Activated naive CD4-positive, alpha-beta T cell treated with anti-CD3 and anti-CD28 coated beads, Interleukin-2, amount 50 U/mL, for 24 hours (primary cell): ENCODE measurements at regions not wholly inside any gene's neighbourhood (a gene's known extent, or its start where the extent isn't known, plus 50 kb on each side); places are given as distances from the start of the nearest gene placed in this dataset.

ENCODE experiments used
- H3K27ac Mint-ChIP-seq: one replicate; pipeline ENCODE4 v1.8.0; 2021; ENCODE audit warnings: mild to moderate bottlenecking, mixed read lengths
- H3K27me3 Mint-ChIP-seq: one replicate; pipeline ENCODE4 v1.8.0; 2021; ENCODE audit warnings: mixed read lengths
- H3K36me3 Mint-ChIP-seq: one replicate; pipeline ENCODE4 v1.8.0; 2021; ENCODE audit warnings: mixed read lengths
- H3K4me1 Mint-ChIP-seq: one replicate; pipeline ENCODE4 v1.8.0; 2021; ENCODE audit warnings: mixed read lengths
- H3K4me3 Mint-ChIP-seq: one replicate; pipeline ENCODE4 v1.8.0; 2021; ENCODE audit warnings: mild to moderate bottlenecking, mixed read lengths
- H3K9me3 Mint-ChIP-seq: one replicate; pipeline ENCODE4 v1.8.0; 2021; ENCODE audit warnings: mixed read lengths

DNA sequence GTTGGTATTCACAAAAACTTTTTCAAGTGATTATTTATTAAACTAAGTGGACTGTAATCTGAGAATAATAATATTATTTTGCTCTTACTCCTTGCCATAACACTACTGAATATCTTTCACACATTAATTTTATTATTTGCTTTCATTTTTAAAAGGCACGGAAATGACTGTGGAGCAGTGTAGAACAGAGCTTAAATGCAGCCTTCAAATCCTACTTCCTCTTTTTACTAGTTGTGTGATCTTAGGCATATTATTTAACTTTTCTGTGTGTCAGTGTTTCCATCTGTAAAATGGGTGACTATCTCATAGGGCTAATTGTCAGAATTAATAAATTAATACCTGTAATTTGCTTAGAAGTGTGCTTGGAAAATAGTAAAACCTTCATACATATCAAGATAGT is 55.5 kb upstream of the SLC8A1 start:
- H3K27me3 Mint-ChIP-seq = no peaks in the 10 kb centered on the region
- no peak overlapping the region for H3K4me3 Mint-ChIP-seq
- no peaks in the 10 kb centered on the region for H3K4me1 Mint-ChIP-seq
- H3K36me3 Mint-ChIP-seq = no peaks in the 10 kb centered on the region
- H3K9me3 Mint-ChIP-seq = peaks cover 5% of the 10 kb centered on the region
- H3K27ac Mint-ChIP-seq = no peak overlapping the region

DNA sequence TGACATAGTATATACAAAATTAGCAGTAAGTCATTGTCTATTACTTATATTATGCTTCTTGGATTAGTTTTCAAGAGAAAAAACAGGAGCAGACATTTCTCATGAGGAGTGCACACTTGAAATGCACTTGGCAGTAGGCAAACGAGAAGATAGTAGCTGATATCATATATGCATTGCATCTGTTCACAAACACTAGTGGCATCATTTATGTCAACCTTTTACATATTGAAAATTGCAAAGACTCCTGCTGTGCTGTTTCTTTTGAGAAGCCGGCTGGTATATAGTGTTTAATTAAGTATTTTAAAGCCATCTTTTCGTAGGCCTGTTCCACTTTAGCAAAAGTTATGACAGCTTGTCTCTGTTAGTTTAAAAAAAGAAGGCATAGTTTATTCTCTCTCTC is 58.4 kb upstream of the SLC8A1 start:
- Mint-ChIP-seq H3K27ac (no peak overlapping the region), H3K36me3 (no peaks in the 10 kb centered on the region), H3K9me3 (no peaks in the 10 kb centered on the region), H3K27me3 (no peaks in the 10 kb centered on the region), H3K4me3 (no peak overlapping the region), H3K4me1 (no peaks in the 10 kb centered on the region)

- Mint-ChIP-seq H3K4me1 (no peaks in the 10 kb centered on the region), H3K9me3 (no peaks in the 10 kb centered on the region), H3K36me3 (no peaks in the 10 kb centered on the region), H3K27ac (no peak overlapping the region), H3K27me3 (no peaks in the 10 kb centered on the region), H3K4me3 (no peak overlapping the region)
These were observed 59.8 kb upstream of the SLC8A1 start for GRCh38 chr2:40511661-40512213.

DNA sequence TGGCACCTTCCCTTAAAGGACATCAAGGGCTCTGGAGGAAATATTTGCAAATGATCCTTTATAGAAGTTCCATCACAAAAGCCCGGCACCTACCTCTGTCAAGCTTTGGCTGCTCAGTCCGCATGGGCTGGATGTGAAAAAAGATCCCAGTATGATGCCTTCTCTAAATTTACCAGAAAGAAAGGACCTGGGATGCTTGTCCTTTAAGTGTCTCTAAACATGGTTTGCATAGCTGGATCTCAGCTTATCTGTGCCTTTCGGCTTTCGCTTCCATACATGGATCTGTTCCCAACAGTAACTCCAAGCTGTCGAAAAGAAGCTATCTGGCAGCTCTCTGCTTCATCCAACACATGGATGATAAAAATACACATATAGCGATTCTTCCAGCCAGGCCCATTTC is 60.4 kb upstream of the SLC8A1 start:
- H3K4me3 Mint-ChIP-seq = no peak overlapping the region
- H3K27me3 Mint-ChIP-seq = no peaks in the 10 kb centered on the region
- H3K36me3 Mint-ChIP-seq = no peaks in the 10 kb centered on the region
- H3K4me1 Mint-ChIP-seq = no peaks in the 10 kb centered on the region
- H3K9me3 Mint-ChIP-seq = no peaks in the 10 kb centered on the region
- no peak overlapping the region for H3K27ac Mint-ChIP-seq

DNA sequence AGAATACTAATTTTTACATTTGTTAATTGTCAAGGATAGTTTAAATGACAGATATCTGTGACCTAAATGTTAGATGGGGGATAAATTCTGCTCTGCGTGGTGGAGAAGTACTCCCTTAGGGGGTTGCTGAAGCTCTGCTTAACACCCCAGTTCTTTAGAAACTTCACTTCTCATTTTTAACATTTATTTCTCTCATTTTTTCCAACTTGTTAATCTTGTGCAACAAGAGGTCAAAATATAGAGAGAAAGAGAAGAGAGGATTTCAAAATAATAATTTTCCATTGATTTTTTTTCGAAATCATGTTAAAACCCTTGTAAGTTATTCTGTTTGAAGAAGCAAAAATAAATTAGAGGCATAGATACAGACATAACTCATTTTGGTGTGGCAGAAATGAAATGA is 61.3 kb upstream of the SLC8A1 start:
- no peak overlapping the region for H3K27ac Mint-ChIP-seq
- H3K4me1 Mint-ChIP-seq = no peaks in the 10 kb centered on the region
- no peaks in the 10 kb centered on the region for H3K27me3 Mint-ChIP-seq
- no peaks in the 10 kb centered on the region for H3K36me3 Mint-ChIP-seq
- no peak overlapping the region for H3K4me3 Mint-ChIP-seq
- no peaks in the 10 kb centered on the region for H3K9me3 Mint-ChIP-seq

GRCh38 chr2:40516604-40517003 is 64.7 kb upstream of the SLC8A1 start:
- no peaks in the 10 kb centered on the region for H3K9me3 Mint-ChIP-seq

GRCh38 chr2:40528564-40528963 is 76.7 kb upstream of the SLC8A1 start:
- Mint-ChIP-seq H3K4me1 (no peaks in the 10 kb centered on the region), H3K27ac (no peak overlapping the region), H3K36me3 (no peaks in the 10 kb centered on the region), H3K27me3 (no peaks in the 10 kb centered on the region), H3K9me3 (peaks cover 13% of the 10 kb centered on the region), H3K4me3 (no peak overlapping the region)

More at GRCh38 chr2:40516604-40517003, 64.7 kb upstream of the SLC8A1 start:
- H3K27ac Mint-ChIP-seq = no peak overlapping the region
- no peaks in the 10 kb centered on the region for H3K36me3 Mint-ChIP-seq
- H3K27me3 Mint-ChIP-seq = no peaks in the 10 kb centered on the region
- no peak overlapping the region for H3K4me3 Mint-ChIP-seq
- H3K4me1 Mint-ChIP-seq = no peaks in the 10 kb centered on the region

DNA sequence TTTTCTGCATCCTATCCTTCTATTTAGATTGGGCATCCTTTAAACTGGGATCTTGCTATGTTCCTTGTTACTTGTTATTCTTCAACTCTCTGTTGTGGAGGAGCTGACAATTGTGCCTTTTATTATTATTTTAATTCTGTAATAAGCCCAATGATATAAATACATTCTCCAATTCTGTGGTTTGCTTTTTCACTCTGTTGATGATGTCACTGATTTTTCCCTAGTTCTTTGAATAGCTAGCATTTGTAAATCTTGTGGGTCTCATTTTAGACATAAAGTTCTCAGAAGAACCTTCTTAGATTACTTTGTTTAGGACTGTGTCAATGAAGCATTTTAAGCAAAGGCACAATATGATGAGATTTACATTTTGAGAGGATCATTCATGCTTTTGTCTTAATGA is 79.5 kb upstream of the SLC8A1 start:
- H3K4me1 Mint-ChIP-seq = no peaks in the 10 kb centered on the region
- no peak overlapping the region for H3K4me3 Mint-ChIP-seq
- no peak overlapping the region for H3K27ac Mint-ChIP-seq
- no peaks in the 10 kb centered on the region for H3K27me3 Mint-ChIP-seq
- peaks cover 4% of the 10 kb centered on the region for H3K9me3 Mint-ChIP-seq
- no peaks in the 10 kb centered on the region for H3K36me3 Mint-ChIP-seq

DNA sequence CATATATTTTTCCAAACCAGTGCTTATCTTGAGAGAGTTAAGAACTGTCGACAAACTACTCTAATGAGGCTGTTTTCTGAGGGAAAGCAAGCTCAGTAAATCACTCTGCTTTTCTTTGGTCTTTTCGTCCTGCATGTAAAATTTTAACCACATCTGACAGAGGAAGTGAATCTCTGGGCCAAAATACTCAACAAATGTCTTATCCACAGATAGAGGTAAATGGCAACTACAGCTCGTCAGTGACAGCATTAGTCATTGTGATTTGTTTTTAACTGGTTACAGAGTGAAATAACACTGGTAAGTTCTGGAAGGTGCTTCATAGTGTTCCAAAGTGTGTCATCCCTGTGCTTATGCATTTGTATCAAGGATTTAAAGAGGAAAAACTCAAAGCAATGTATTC is 82.6 kb upstream of the SLC8A1 start:
- no peak overlapping the region for H3K27ac Mint-ChIP-seq
- no peaks in the 10 kb centered on the region for H3K27me3 Mint-ChIP-seq
- H3K4me1 Mint-ChIP-seq = no peaks in the 10 kb centered on the region
- peaks cover 4% of the 10 kb centered on the region for H3K9me3 Mint-ChIP-seq
- no peak overlapping the region for H3K4me3 Mint-ChIP-seq
- no peaks in the 10 kb centered on the region for H3K36me3 Mint-ChIP-seq

- H3K27me3 Mint-ChIP-seq = no peaks in the 10 kb centered on the region
- H3K36me3 Mint-ChIP-seq = no peaks in the 10 kb centered on the region
- no peak overlapping the region for H3K4me3 Mint-ChIP-seq
- H3K27ac Mint-ChIP-seq = no peak overlapping the region
- no peaks in the 10 kb centered on the region for H3K4me1 Mint-ChIP-seq
- H3K9me3 Mint-ChIP-seq = no peaks in the 10 kb centered on the region
These were observed 84.1 kb upstream of the SLC8A1 start for GRCh38 chr2:40535972-40536371.

GRCh38 chr2:40540026-40540425 is 88.1 kb upstream of the SLC8A1 start:
- Mint-ChIP-seq H3K36me3 (no peaks in the 10 kb centered on the region), H3K27me3 (no peaks in the 10 kb centered on the region), H3K4me1 (no peaks in the 10 kb centered on the region), H3K9me3 (no peaks in the 10 kb centered on the region), H3K27ac (no peak overlapping the region), H3K4me3 (no peak overlapping the region)

- no peak overlapping the region for H3K4me3 Mint-ChIP-seq
- H3K9me3 Mint-ChIP-seq = no peaks in the 10 kb centered on the region
- H3K27me3 Mint-ChIP-seq = no peaks in the 10 kb centered on the region
- H3K36me3 Mint-ChIP-seq = no peaks in the 10 kb centered on the region
- H3K27ac Mint-ChIP-seq = no peak overlapping the region
- H3K4me1 Mint-ChIP-seq = no peaks in the 10 kb centered on the region
These were observed 91.5 kb upstream of the SLC8A1 start for GRCh38 chr2:40543381-40543780.

DNA sequence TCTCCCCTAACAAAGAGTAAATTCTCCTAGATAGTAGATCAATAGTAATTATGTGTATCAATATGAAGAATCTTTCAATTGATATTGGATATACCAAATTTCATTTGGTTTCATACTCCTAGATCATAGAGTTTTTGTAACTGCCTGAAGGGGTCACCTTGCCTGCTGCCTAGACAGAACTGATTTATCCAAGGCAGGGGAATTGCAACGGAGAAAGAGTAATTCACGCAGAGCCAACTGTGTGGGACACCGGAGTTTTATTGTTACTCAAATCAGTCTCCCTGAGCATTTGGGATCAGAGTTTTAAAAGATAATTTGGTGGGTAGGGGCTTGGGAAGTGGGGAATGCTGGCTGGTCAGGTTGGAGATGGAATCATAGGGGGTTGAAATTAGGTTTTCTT is 92.2 kb upstream of the SLC8A1 start:
- Mint-ChIP-seq H3K27me3 (no peaks in the 10 kb centered on the region), H3K4me1 (no peaks in the 10 kb centered on the region), H3K27ac (no peak overlapping the region), H3K36me3 (no peaks in the 10 kb centered on the region), H3K4me3 (no peak overlapping the region), H3K9me3 (no peaks in the 10 kb centered on the region)

DNA sequence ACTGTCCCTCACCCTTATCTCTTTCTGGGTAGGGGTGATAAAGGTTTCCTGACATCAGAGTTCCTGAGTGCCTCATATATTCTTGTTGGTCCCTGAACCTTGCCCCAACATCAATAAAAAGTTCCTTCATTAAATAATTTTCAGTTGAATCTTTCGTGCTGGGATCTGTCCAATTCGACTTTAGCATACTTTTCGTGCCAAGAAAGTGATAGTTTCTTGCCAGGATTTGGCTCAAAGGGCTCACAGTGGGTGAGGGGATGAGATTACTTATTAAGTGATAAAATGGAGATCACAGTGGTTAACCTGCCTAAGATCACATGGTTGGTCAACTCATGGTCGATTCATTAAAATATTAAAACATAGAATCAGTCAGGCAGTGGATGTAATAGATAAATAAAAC is 93.8 kb upstream of the SLC8A1 start:
- H3K27me3 Mint-ChIP-seq = no peaks in the 10 kb centered on the region
- H3K27ac Mint-ChIP-seq = no peak overlapping the region
- H3K36me3 Mint-ChIP-seq = no peaks in the 10 kb centered on the region
- H3K4me1 Mint-ChIP-seq = no peaks in the 10 kb centered on the region
- H3K9me3 Mint-ChIP-seq = no peaks in the 10 kb centered on the region
- no peak overlapping the region for H3K4me3 Mint-ChIP-seq

GRCh38 chr2:40546439-40547191 is 94.7 kb upstream of the SLC8A1 start:
- Mint-ChIP-seq H3K27ac (no peak overlapping the region), H3K4me3 (no peak overlapping the region), H3K9me3 (no peaks in the 10 kb centered on the region), H3K4me1 (no peaks in the 10 kb centered on the region), H3K36me3 (no peaks in the 10 kb centered on the region), H3K27me3 (no peaks in the 10 kb centered on the region)

GRCh38 chr2:40548521-40548920 is 96.6 kb upstream of the SLC8A1 start:
- no peaks in the 10 kb centered on the region for H3K4me1 Mint-ChIP-seq

GRCh38 chr2:40550085-40550484 is 98.2 kb upstream of the SLC8A1 start:
- Mint-ChIP-seq H3K27me3 (no peaks in the 10 kb centered on the region), H3K27ac (no peak overlapping the region)

More at GRCh38 chr2:40548521-40548920, 96.6 kb upstream of the SLC8A1 start:
- no peaks in the 10 kb centered on the region for H3K36me3 Mint-ChIP-seq
- no peaks in the 10 kb centered on the region for H3K9me3 Mint-ChIP-seq
- H3K27me3 Mint-ChIP-seq = no peaks in the 10 kb centered on the region
- no peak overlapping the region for H3K4me3 Mint-ChIP-seq
- no peak overlapping the region for H3K27ac Mint-ChIP-seq

More at GRCh38 chr2:40550085-40550484, 98.2 kb upstream of the SLC8A1 start:
- H3K4me3 Mint-ChIP-seq = no peak overlapping the region
- H3K9me3 Mint-ChIP-seq = no peaks in the 10 kb centered on the region
- H3K4me1 Mint-ChIP-seq = no peaks in the 10 kb centered on the region
- no peaks in the 10 kb centered on the region for H3K36me3 Mint-ChIP-seq
